Peyer's patch (tissue), 4 donors: ENCODE measurements at regions not wholly inside any gene's neighbourhood (a gene's known extent, or its start where the extent isn't known, plus 50 kb on each side); places are given as distances from the start of the nearest gene placed in this dataset.

Experiments
- DNase-seq, 3 donors: peaks; one replicate each; pipeline ENCODE4 v3.0.0-alpha.2; 2017 to 2019
- H3K27ac ChIP-seq, 4 donors: fragments of 200-600 bp; sonication (generic); one replicate each; pipeline ENCODE4 v1.5.1; 2016 to 2019
- H3K27me3 ChIP-seq, 2 donors: fragments of 200-600 bp; sonication (generic); one replicate each; pipeline ENCODE4 v1.5.1; 2019
- H3K36me3 ChIP-seq, 3 donors: fragments of 200-600 bp; sonication (generic); one replicate each; pipeline ENCODE4 v1.5.1; 2016 to 2019
- H3K4me1 ChIP-seq, 4 donors: fragments of 200-600 bp; sonication (generic); one replicate each; pipeline ENCODE4 v1.5.1; 2016 to 2019
- H3K4me3 ChIP-seq, 4 donors: fragments of 200-600 bp; sonication (generic); 1 replicate in 3 of 4; 2 replicates in 1 of 4; pipeline ENCODE4 v1.5.1; 2016 to 2019; ENCODE audit warnings: mild to moderate bottlenecking in 1 of 4
- H3K9me3 ChIP-seq, 4 donors: fragments of 200-600 bp; sonication (generic); one replicate each; pipeline ENCODE4 v1.5.1; 2016 to 2019; ENCODE audit warnings: mild to moderate bottlenecking in 1 of 4
- POLR2A ChIP-seq, 2 donors: fragments of 450-650 bp; IDR thresholded peaks; one replicate each; pipeline ENCODE4 v1.5.1; 2017; ENCODE audit warnings: antibody characterized with exemption in 2 of 2, mild to moderate bottlenecking in 2 of 2, moderate library complexity in 2 of 2
- TF ChIP-seq, protein P1 (sequence below), 6 experiments: fragments of 450-650 bp in 4 of 6; fragments of 200-600 bp in 2 of 6; sonication (generic) in 1 of 6; IDR thresholded peaks; one replicate each; pipeline ENCODE4 v1.5.1; 2017 to 2019; ENCODE audit warnings: antibody characterized with exemption in 6 of 6, mild to moderate bottlenecking in 3 of 6, moderate library complexity in 1 of 6

DNA sequence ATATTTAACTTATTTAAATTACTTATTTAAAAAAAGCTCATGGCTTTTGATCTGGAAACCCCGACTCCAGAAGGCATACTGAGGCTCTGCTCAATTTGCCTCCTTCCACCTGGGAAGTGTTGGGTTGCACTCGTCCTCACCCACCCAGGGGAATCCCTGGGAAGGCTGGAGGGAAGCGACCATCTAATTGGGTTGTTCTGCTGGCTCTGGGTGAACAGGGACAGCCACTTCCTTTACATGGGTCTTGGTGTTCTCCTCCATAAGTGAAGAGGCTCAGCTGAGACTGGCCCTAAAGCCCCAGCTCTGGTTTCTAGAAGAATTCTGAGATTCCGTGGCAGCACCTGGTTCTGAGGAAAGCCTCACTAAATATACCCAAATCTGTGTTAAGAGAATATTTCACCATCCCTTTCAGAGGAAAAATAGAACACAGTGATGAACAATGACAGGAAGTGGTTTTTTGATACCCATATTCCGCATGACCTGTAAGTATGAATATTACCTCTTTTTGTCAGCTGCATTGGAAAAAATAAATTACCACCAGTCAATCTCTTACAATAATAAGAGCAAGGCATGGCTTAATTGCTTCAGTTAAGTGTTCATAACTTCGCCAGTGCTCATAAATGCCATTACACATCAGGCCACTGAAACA is 131.1 kb upstream of the SHH start:
- no peak for DNase-seq
- no peaks in the 10 kb centered on the region for H3K36me3 ChIP-seq
- H3K4me1 ChIP-seq = no peaks in the 10 kb centered on the region
- no peak for TF ChIP-seq POLR2A (IDR thresholded peaks at IDR 0.05)
- TF ChIP-seq, protein P1, sequence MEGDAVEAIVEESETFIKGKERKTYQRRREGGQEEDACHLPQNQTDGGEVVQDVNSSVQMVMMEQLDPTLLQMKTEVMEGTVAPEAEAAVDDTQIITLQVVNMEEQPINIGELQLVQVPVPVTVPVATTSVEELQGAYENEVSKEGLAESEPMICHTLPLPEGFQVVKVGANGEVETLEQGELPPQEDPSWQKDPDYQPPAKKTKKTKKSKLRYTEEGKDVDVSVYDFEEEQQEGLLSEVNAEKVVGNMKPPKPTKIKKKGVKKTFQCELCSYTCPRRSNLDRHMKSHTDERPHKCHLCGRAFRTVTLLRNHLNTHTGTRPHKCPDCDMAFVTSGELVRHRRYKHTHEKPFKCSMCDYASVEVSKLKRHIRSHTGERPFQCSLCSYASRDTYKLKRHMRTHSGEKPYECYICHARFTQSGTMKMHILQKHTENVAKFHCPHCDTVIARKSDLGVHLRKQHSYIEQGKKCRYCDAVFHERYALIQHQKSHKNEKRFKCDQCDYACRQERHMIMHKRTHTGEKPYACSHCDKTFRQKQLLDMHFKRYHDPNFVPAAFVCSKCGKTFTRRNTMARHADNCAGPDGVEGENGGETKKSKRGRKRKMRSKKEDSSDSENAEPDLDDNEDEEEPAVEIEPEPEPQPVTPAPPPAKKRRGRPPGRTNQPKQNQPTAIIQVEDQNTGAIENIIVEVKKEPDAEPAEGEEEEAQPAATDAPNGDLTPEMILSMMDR (IDR thresholded peaks at IDR 0.05) = no peak
- H3K4me3 ChIP-seq = no peak overlapping the region
- no peaks in the 10 kb centered on the region for H3K9me3 ChIP-seq
- H3K27ac ChIP-seq = no peak overlapping the region
- H3K27me3 ChIP-seq = no peaks in the 10 kb centered on the region

DNA sequence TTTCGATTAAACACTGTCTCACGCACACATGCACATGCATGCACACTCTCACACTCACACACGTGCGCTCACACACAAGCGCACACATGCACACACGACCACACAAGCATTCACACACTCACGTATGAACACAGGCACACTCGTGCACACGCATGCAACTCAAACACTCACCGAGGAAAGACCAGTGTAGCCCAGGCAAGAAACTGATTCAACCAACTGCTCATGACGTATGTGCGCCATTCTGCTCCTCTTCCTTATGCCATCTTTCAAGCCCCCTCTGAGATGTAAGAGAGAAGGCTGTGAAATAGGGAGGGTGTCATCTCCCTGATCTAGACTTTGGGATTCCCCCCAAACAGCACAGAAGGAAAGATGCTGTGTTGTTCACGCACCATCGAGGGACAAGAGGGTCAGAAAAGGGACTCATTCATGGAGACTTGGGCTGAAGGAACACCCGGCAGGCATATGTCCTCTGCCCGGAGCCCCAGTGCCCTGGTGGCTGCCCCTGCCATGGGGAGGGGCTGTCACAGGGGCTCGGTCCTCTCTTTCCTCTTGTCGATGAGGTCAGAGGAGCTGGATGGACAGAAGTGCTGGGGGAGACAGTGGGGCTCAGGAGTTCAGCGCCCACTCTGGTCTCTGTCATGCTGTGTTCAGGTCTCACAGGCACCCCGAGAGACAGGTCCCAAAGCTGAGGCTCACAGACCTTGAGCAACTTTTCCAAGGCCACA is 130.1 kb upstream of the SHH start:
- H3K4me1 ChIP-seq = no peaks in the 10 kb centered on the region
- H3K4me3 ChIP-seq = no peak overlapping the region
- no peak overlapping the region for H3K27ac ChIP-seq
- no peak for DNase-seq
- no peaks in the 10 kb centered on the region for H3K27me3 ChIP-seq
- TF ChIP-seq, protein P1 (IDR thresholded peaks at IDR 0.05) = no peak
- no peak for TF ChIP-seq POLR2A (IDR thresholded peaks at IDR 0.05)
- H3K9me3 ChIP-seq = no peaks in the 10 kb centered on the region
- no peaks in the 10 kb centered on the region for H3K36me3 ChIP-seq

- Histone ChIP-seq H3K4me1 (no peaks in the 10 kb centered on the region), H3K9me3 (no peaks in the 10 kb centered on the region), H3K27me3 (no peaks in the 10 kb centered on the region), H3K36me3 (no peaks in the 10 kb centered on the region), H3K27ac (no peak overlapping the region), H3K4me3 (no peak overlapping the region)
- no peak for DNase-seq
- TF ChIP-seq, protein P1 (IDR thresholded peaks at IDR 0.05) = no peak
- TF ChIP-seq POLR2A (IDR thresholded peaks at IDR 0.05) = no peak
Measured at GRCh38 chr7:155941688-155942087, 129.4 kb upstream of the SHH start.

GRCh38 chr7:155939350-155939749 is 127.1 kb upstream of the SHH start:
- Histone ChIP-seq H3K4me1 (no peaks in the 10 kb centered on the region), H3K27ac (no peak overlapping the region), H3K9me3 (no peaks in the 10 kb centered on the region), H3K4me3 (no peak overlapping the region), H3K27me3 (no peaks in the 10 kb centered on the region), H3K36me3 (no peaks in the 10 kb centered on the region)
- TF ChIP-seq POLR2A (IDR thresholded peaks at IDR 0.05) = no peak
- TF ChIP-seq, protein P1 (IDR thresholded peaks at IDR 0.05) = no peak
- no peak for DNase-seq

DNA sequence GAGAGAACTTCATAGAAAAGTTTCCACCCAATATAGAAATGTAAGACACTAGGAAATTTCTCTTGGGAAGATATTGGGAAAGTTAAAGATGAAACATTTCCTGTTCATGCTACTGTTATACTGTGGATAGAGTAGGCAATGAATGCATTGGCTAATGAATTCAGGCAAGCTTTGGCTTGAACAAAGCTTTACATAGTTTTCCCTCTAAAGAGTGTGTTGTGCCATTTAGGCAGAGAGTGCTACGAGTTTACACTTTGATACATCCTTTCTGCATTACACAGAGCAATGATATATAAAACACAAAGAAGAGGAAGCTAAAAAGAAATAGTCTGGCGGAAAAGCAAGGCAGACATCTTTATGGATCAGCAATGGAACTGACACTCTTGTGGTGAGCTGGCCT is 125.9 kb upstream of the SHH start:
- Histone ChIP-seq H3K27me3 (no peaks in the 10 kb centered on the region), H3K36me3 (no peaks in the 10 kb centered on the region), H3K9me3 (no peaks in the 10 kb centered on the region), H3K27ac (no peak overlapping the region), H3K4me1 (no peaks in the 10 kb centered on the region), H3K4me3 (no peak overlapping the region)
- TF ChIP-seq, protein P1 (IDR thresholded peaks at IDR 0.05) = no peak
- no peak for TF ChIP-seq POLR2A (IDR thresholded peaks at IDR 0.05)
- DNase-seq = no peak
